Neural cell (in vitro differentiated cells): ENCODE measurements at regions not wholly inside any gene's neighbourhood (a gene's known extent, or its start where the extent isn't known, plus 50 kb on each side); places are given as distances from the start of the nearest gene placed in this dataset.
"Not testable (repeated sequence)": the region's sequence is repeated elsewhere in the genome, so short reads cannot be mapped to it uniquely, and the experiment has no call there.

Source experiments
- H2AFZ ChIP-seq: fragments of 200-600, 300-800 bp; sonication (generic), shearing (Covaris generic); 2 replicates; pipeline ENCODE4 v1.6.0; 2014; ENCODE audit warnings: low read depth, mild to moderate bottlenecking, antibody characterized with exemption, low read length, moderate library complexity
- H3F3A ChIP-seq: fragments of 200-600 bp; shearing (Covaris generic); 2 replicates; pipeline ENCODE4 v1.6.1; 2016; ENCODE audit warnings: mild to moderate bottlenecking, moderate library complexity, mixed read lengths, antibody characterized with exemption, low read length; ENCODE audit not compliant: insufficient read depth, poor library complexity, severe bottlenecking
- H3K27ac ChIP-seq: fragments of 200-600, 300-800 bp; sonication (generic), shearing (Covaris generic); 2 replicates; pipeline ENCODE4 v1.5.1; 2014; ENCODE audit warnings: mild to moderate bottlenecking, low read length, moderate library complexity
- H3K27me3 ChIP-seq: fragments of 300-800, 200-600 bp; sonication (generic), shearing (Covaris generic); 2 replicates; pipeline ENCODE4 v1.6.0; 2014; ENCODE audit warnings: mild to moderate bottlenecking, low read depth, low read length, moderate library complexity; ENCODE audit not compliant: insufficient read depth
- H3K36me3 ChIP-seq: fragments of 300-800, 200-600 bp; sonication (generic), shearing (Covaris generic); 2 replicates; pipeline ENCODE4 v1.5.1; 2014; ENCODE audit warnings: mild to moderate bottlenecking, antibody characterized with exemption, low read length, moderate library complexity; ENCODE audit not compliant: insufficient read depth
- H3K4me2 ChIP-seq: fragments of 300-800, 200-600 bp; sonication (generic), shearing (Covaris generic); 2 replicates; pipeline ENCODE4 v1.6.0; 2014; ENCODE audit warnings: mild to moderate bottlenecking, low read length
- H3K4me3 ChIP-seq: fragments of 300-800, 200-600 bp; sonication (generic), shearing (Covaris generic); 2 replicates; pipeline ENCODE4 v1.5.1; 2014; ENCODE audit warnings: mild to moderate bottlenecking, low read length, moderate library complexity
- H3K79me2 ChIP-seq: fragments of 200-600 bp; shearing (Covaris generic); replicated peaks from 2 replicates; pipeline ENCODE4 v1.6.0; 2014; ENCODE audit warnings: mild to moderate bottlenecking, low read length, moderate library complexity; ENCODE audit not compliant: insufficient read depth
- H3K9ac ChIP-seq: fragments of 300-800, 200-600 bp; sonication (generic), shearing (Covaris generic); 2 replicates; pipeline ENCODE4 v1.6.1; 2016; ENCODE audit warnings: mild to moderate bottlenecking, low read length, mixed read lengths
- H3K9me2 ChIP-seq: fragments of 200-600 bp; shearing (Covaris generic); 2 replicates; pipeline ENCODE4 v1.6.1; 2016; ENCODE audit warnings: mild to moderate bottlenecking, low read length, mixed read lengths; ENCODE audit not compliant: insufficient read depth
- H3K9me3 ChIP-seq: fragments of 200-600, 300-800 bp; sonication (generic), shearing (Covaris generic); 2 replicates; pipeline ENCODE4 v1.6.1; 2016; ENCODE audit warnings: mild to moderate bottlenecking, mixed run types, low read length, moderate library complexity, mixed read lengths
- H4K20me1 ChIP-seq: fragments of 200-600 bp; shearing (Covaris generic); 2 replicates; pipeline ENCODE4 v1.6.1; 2016; ENCODE audit warnings: mild to moderate bottlenecking, mixed run types; ENCODE audit not compliant: insufficient read depth
- EP300 ChIP-seq: fragments of 450-650 bp; conservative IDR thresholded peaks from 2 replicates; pipeline ENCODE4 v1.6.1; 2014; ENCODE audit warnings: antibody characterized with exemption, mild to moderate bottlenecking, moderate library complexity; ENCODE audit not compliant: poor library complexity, severe bottlenecking
- EZH2 ChIP-seq: fragments of 200-600, 300-800 bp; shearing (Covaris generic), sonication (generic); IDR thresholded peaks from 2 replicates; pipeline ENCODE4 v1.6.1; 2014; ENCODE audit warnings: antibody characterized with exemption, low read length, borderline replicate concordance, mild to moderate bottlenecking; ENCODE audit not compliant: insufficient read depth, poor library complexity, severe bottlenecking
- MXI1 ChIP-seq: fragments of 450-650 bp; conservative IDR thresholded peaks from 2 replicates; pipeline ENCODE4 v1.6.1; 2014; ENCODE audit warnings: antibody characterized with exemption, mild to moderate bottlenecking; ENCODE audit not compliant: poor library complexity, severe bottlenecking
- POLR2AphosphoS5 ChIP-seq: IDR thresholded peaks from 2 replicates; pipeline ENCODE4 v1.6.1; 2012
- RAD21 ChIP-seq: fragments of 450-650 bp; conservative IDR thresholded peaks from 2 replicates; pipeline ENCODE4 v1.6.1; 2014; ENCODE audit warnings: antibody characterized with exemption, mild to moderate bottlenecking, moderate library complexity
- TAF1 ChIP-seq: IDR thresholded peaks from 2 replicates; pipeline ENCODE4 v1.6.1; 2012; ENCODE audit warnings: low read depth
- TF ChIP-seq, protein P1 (sequence below): IDR thresholded peaks from 2 replicates; pipeline ENCODE4 v1.6.1; 2012; ENCODE audit warnings: borderline replicate concordance
- TF ChIP-seq, protein P2 (sequence below): fragments of 450-650 bp; IDR thresholded peaks from 2 replicates; pipeline ENCODE4 v1.5.1; 2014; ENCODE audit warnings: antibody characterized with exemption, mild to moderate bottlenecking, moderate library complexity; ENCODE audit not compliant: poor library complexity, severe bottlenecking

DNA sequence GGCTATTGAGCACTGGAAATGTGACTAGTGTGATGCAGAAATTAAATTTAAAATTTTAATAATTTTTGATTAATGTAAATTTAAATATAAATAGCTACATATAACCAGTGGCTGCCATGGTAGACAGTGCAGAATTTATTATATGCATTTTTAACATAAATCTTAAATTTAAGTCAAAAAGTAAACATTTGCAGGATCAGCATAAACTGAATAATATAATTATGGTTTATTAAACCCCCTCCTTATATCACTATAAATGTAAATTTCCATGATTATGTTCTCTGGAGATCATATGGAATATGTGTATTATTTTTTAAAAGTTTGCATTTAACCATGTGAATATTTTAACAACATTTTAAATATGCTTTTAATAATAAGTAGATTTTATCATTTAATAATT, 155.8 kb downstream of the TEX13C start:
- Histone ChIP-seq H3K27ac (no peak overlapping the region), H3K9ac (no peak overlapping the region), H3F3A (no peaks in the 10 kb centered on the region), H3K4me2 (no peak overlapping the region), H3K4me3 (no peak overlapping the region), H4K20me1 (no peaks in the 10 kb centered on the region), H3K9me2 (no peaks in the 10 kb centered on the region), H2AFZ (no peak overlapping the region), H3K36me3 (no peaks in the 10 kb centered on the region), H3K27me3 (no peaks in the 10 kb centered on the region), H3K9me3 (no peaks in the 10 kb centered on the region), H3K79me2 (no peaks in the 10 kb centered on the region)
- TF ChIP-seq TAF1 (no peak), MXI1 (no peak), POLR2AphosphoS5 (no peak), EP300 (no peak), RAD21 (no peak), EZH2 (no peak)
- TF ChIP-seq, protein P1, sequence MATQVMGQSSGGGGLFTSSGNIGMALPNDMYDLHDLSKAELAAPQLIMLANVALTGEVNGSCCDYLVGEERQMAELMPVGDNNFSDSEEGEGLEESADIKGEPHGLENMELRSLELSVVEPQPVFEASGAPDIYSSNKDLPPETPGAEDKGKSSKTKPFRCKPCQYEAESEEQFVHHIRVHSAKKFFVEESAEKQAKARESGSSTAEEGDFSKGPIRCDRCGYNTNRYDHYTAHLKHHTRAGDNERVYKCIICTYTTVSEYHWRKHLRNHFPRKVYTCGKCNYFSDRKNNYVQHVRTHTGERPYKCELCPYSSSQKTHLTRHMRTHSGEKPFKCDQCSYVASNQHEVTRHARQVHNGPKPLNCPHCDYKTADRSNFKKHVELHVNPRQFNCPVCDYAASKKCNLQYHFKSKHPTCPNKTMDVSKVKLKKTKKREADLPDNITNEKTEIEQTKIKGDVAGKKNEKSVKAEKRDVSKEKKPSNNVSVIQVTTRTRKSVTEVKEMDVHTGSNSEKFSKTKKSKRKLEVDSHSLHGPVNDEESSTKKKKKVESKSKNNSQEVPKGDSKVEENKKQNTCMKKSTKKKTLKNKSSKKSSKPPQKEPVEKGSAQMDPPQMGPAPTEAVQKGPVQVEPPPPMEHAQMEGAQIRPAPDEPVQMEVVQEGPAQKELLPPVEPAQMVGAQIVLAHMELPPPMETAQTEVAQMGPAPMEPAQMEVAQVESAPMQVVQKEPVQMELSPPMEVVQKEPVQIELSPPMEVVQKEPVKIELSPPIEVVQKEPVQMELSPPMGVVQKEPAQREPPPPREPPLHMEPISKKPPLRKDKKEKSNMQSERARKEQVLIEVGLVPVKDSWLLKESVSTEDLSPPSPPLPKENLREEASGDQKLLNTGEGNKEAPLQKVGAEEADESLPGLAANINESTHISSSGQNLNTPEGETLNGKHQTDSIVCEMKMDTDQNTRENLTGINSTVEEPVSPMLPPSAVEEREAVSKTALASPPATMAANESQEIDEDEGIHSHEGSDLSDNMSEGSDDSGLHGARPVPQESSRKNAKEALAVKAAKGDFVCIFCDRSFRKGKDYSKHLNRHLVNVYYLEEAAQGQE = no peak
- TF ChIP-seq, protein P2, sequence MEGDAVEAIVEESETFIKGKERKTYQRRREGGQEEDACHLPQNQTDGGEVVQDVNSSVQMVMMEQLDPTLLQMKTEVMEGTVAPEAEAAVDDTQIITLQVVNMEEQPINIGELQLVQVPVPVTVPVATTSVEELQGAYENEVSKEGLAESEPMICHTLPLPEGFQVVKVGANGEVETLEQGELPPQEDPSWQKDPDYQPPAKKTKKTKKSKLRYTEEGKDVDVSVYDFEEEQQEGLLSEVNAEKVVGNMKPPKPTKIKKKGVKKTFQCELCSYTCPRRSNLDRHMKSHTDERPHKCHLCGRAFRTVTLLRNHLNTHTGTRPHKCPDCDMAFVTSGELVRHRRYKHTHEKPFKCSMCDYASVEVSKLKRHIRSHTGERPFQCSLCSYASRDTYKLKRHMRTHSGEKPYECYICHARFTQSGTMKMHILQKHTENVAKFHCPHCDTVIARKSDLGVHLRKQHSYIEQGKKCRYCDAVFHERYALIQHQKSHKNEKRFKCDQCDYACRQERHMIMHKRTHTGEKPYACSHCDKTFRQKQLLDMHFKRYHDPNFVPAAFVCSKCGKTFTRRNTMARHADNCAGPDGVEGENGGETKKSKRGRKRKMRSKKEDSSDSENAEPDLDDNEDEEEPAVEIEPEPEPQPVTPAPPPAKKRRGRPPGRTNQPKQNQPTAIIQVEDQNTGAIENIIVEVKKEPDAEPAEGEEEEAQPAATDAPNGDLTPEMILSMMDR = no peak

DNA sequence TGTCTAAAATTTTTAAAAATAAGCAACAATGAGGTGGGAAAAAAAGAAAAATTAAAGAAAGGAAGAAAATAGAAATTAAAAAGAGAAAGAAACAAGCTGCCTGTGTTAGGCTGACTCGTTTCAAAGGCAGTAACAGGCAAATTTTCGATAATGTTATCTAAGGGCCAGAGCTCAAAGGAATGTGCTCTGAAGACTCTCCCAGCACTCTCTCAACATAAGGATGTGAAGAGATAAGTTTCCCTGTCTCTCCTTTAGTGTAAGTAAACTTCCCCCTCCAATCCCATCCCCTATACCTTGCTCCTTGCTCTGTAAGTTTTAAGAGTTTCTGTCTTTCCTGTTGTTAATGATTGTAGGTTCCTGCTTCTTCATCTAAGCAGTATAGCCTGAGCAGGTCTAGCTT, 172.8 kb downstream of the TEX13C start:
- Histone ChIP-seq H3K27ac (no peak overlapping the region), H3K9me2 (no peaks in the 10 kb centered on the region), H3K36me3 (no peaks in the 10 kb centered on the region), H3K9ac (no peak overlapping the region), H2AFZ (no peak overlapping the region), H3F3A (no peaks in the 10 kb centered on the region), H3K27me3 (no peaks in the 10 kb centered on the region), H3K4me2 (no peak overlapping the region), H3K9me3 (no peaks in the 10 kb centered on the region), H3K79me2 (no peaks in the 10 kb centered on the region), H3K4me3 (no peak overlapping the region), H4K20me1 (no peaks in the 10 kb centered on the region)
- no peak for TF ChIP-seq POLR2AphosphoS5
- TF ChIP-seq, protein P1 = no peak

DNA sequence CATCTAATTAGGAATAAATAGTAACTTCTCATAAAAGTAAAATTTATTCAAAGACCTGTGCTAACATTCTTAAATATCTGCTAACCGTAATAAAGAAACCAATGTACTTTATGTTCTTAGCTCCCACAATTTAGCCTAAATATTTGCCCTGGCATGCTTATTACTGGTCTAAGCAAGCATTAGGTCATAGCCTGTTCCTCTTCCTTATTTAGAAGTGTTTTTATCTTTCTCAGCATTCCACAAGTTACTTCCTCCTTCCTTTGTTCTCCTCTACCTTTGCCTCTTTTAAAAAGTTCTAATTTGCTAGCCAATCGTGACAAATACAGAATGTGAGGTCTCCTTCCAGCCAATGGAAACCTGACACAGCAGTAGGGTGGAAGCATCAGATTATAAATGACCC, 173.3 kb downstream of the TEX13C start:
- not testable (repeated sequence) for H4K20me1 ChIP-seq, H3K27me3 ChIP-seq, H2AFZ ChIP-seq, H3K9me3 ChIP-seq, H3K36me3 ChIP-seq, H3K27ac ChIP-seq, H3K4me2 ChIP-seq, H3K79me2 ChIP-seq, H3K9ac ChIP-seq, H3F3A ChIP-seq, H3K4me3 ChIP-seq, H3K9me2 ChIP-seq
